Left ventricle myocardium inferior (tissue), 1 donor: ENCODE measurements at regions not wholly inside any gene's neighbourhood (a gene's known extent, or its start where the extent isn't known, plus 50 kb on each side); places are given as distances from the start of the nearest gene placed in this dataset.
"Not testable (repeated sequence)": the region's sequence is repeated elsewhere in the genome, so short reads cannot be mapped to it uniquely, and the experiment has no call there.

ENCODE experiments used
- DNase-seq: peaks from one replicate; pipeline ENCODE4 v3.0.0-alpha.2; 2020
- H3K27ac ChIP-seq: fragments of 200-600 bp; replicated peaks from 2 replicates; pipeline ENCODE4 v1.8.0; 2021
- H3K27me3 ChIP-seq: fragments of 200-600 bp; 2 replicates; pipeline ENCODE4 v1.8.0; 2021; ENCODE audit warnings: low read depth
- H3K36me3 ChIP-seq: fragments of 200-600 bp; 2 replicates; pipeline ENCODE4 v1.8.0; 2021
- H3K4me1 ChIP-seq: fragments of 200-600 bp; 2 replicates; pipeline ENCODE4 v1.8.0; 2021
- H3K4me3 ChIP-seq: fragments of 200-600 bp; 2 replicates; pipeline ENCODE4 v1.8.0; 2021; ENCODE audit warnings: mild to moderate bottlenecking, moderate library complexity
- H3K9me3 ChIP-seq: fragments of 200-600 bp; replicated peaks from 2 replicates; pipeline ENCODE4 v1.8.0; 2021
- intact Hi-C: fragments of 100-400 bp; cut with micrococcal nuclease; formaldehyde crosslinking; loops from one replicate; pipeline ENCODE4 v1.11.0; 2022
- donor health status: DM: no; HTN: yes; CAD: no; lungs with severe emphysema.

- H3K4me1 ChIP-seq, intact Hi-C loops, H3K36me3 ChIP-seq, DNase-seq, H3K4me3 ChIP-seq, H3K9me3 ChIP-seq, H3K27me3 ChIP-seq, H3K27ac ChIP-seq: not testable (repeated sequence)
These were observed 53.0 kb upstream of the C1QTNF3 start for GRCh38 chr5:34096033-34096432.

DNA sequence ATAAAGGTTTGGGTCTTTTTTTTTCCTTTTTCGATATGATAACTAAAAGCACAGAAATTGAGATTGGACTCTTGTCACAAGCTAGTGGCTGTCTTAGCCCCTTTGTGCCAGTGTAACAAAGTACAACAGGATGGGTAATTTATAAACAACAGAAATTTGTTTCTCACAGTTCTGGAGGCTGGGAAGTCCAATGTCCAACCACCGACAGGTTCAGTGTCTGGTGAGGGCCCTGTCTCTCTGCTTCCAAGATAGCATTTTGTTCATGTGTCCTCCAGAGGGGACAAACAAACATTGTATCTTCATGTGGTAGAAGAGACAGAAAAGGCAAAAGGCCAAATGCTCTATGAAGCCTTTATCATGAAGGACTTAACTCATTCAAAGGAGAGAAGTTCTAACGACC, 56.9 kb upstream of the C1QTNF3 start:
- H3K4me3 ChIP-seq, H3K27me3 ChIP-seq, H3K27ac ChIP-seq, DNase-seq, H3K9me3 ChIP-seq, H3K36me3 ChIP-seq, intact Hi-C loops, H3K4me1 ChIP-seq: not testable (repeated sequence)

DNA sequence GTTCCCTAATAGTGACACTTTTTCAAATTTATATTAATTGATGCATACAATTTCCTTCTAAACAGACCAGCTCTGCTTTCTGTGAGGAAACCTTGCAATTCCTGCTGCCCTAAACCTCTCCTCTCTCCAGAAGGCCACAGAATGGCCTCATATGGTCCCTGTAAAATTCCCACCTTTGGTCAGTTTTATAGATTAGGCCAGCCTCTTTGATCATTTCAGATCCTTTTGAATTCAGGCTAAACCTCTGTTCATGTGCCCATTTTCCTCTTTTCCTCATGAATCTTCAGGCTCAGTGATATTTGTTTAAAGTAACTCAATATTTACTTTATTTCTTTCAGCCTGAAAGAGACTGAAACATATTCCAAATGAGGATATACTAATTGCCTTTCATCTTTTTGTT, 58.6 kb upstream of the C1QTNF3 start:
- intact Hi-C loops, H3K4me1 ChIP-seq, H3K4me3 ChIP-seq, H3K27me3 ChIP-seq, DNase-seq, H3K9me3 ChIP-seq, H3K27ac ChIP-seq, H3K36me3 ChIP-seq: not testable (repeated sequence)

- DNase-seq, H3K27me3 ChIP-seq, intact Hi-C loops, H3K27ac ChIP-seq, H3K9me3 ChIP-seq, H3K4me3 ChIP-seq, H3K4me1 ChIP-seq, H3K36me3 ChIP-seq: not testable (repeated sequence)
These were observed 65.9 kb upstream of the C1QTNF3 start for GRCh38 chr5:34108897-34109296.

GRCh38 chr5:34124280-34124679, 81.3 kb upstream of the C1QTNF3 start:
- intact Hi-C loops, H3K4me3 ChIP-seq, H3K4me1 ChIP-seq, H3K27ac ChIP-seq, H3K36me3 ChIP-seq, H3K27me3 ChIP-seq, DNase-seq, H3K9me3 ChIP-seq: not testable (repeated sequence)

GRCh38 chr5:34125354-34125753, 82.3 kb upstream of the C1QTNF3 start:
- H3K27ac ChIP-seq, H3K4me3 ChIP-seq, H3K9me3 ChIP-seq, DNase-seq, intact Hi-C loops, H3K4me1 ChIP-seq, H3K36me3 ChIP-seq, H3K27me3 ChIP-seq: not testable (repeated sequence)

- H3K27me3 ChIP-seq, intact Hi-C loops, H3K9me3 ChIP-seq: not testable (repeated sequence)
These were observed 83.7 kb upstream of the C1QTNF3 start for GRCh38 chr5:34126741-34127140.

GRCh38 chr5:34127818-34128217, 84.8 kb upstream of the C1QTNF3 start:
- H3K27me3 ChIP-seq, DNase-seq, H3K4me1 ChIP-seq, H3K9me3 ChIP-seq, H3K27ac ChIP-seq, H3K4me3 ChIP-seq, H3K36me3 ChIP-seq, intact Hi-C loops: not testable (repeated sequence)

More at GRCh38 chr5:34126741-34127140, 83.7 kb upstream of the C1QTNF3 start:
- H3K4me3 ChIP-seq, DNase-seq, H3K4me1 ChIP-seq, H3K27ac ChIP-seq, H3K36me3 ChIP-seq: not testable (repeated sequence)

GRCh38 chr5:34128890-34129289, 85.9 kb upstream of the C1QTNF3 start:
- DNase-seq, H3K27me3 ChIP-seq, intact Hi-C loops, H3K9me3 ChIP-seq, H3K36me3 ChIP-seq, H3K4me1 ChIP-seq, H3K27ac ChIP-seq, H3K4me3 ChIP-seq: not testable (repeated sequence)

DNA sequence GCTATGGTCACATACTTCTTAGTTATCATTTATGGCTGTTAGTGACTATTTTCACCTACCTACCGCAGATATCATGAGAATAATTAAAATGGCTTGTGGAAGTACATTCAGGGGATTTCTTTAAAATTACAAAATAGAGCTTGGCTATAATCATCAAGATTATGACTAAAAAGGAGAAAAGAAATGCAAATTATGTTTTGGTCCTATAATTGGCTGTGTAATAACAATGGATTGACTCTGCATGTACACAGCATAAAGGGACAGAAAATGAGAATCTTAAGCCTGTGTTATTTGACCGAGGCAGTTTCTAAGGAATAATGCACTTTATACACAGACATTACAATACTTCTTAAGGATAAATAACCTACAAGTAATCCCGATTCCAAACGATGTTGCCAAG, 112.0 kb upstream of the C1QTNF3 start:
- H3K27me3 ChIP-seq, H3K27ac ChIP-seq, intact Hi-C loops, H3K9me3 ChIP-seq, DNase-seq, H3K4me3 ChIP-seq, H3K4me1 ChIP-seq, H3K36me3 ChIP-seq: not testable (repeated sequence)

- DNase-seq, H3K4me3 ChIP-seq, intact Hi-C loops, H3K36me3 ChIP-seq, H3K27ac ChIP-seq, H3K27me3 ChIP-seq, H3K9me3 ChIP-seq, H3K4me1 ChIP-seq: not testable (repeated sequence)
These were observed 113.8 kb upstream of the C1QTNF3 start for GRCh38 chr5:34156703-34157414.

- H3K4me3 ChIP-seq, H3K9me3 ChIP-seq, H3K36me3 ChIP-seq, H3K27ac ChIP-seq, H3K27me3 ChIP-seq, DNase-seq, intact Hi-C loops, H3K4me1 ChIP-seq: not testable (repeated sequence)
These were observed 117.9 kb upstream of the C1QTNF3 start for GRCh38 chr5:34160904-34161303.

GRCh38 chr5:34171398-34171797, 128.4 kb upstream of the C1QTNF3 start:
- H3K27ac ChIP-seq, H3K36me3 ChIP-seq, intact Hi-C loops, H3K9me3 ChIP-seq, H3K4me1 ChIP-seq, H3K4me3 ChIP-seq, H3K27me3 ChIP-seq, DNase-seq: not testable (repeated sequence)

GRCh38 chr5:34179453-34180190, 136.6 kb upstream of the C1QTNF3 start:
- H3K36me3 ChIP-seq, result peaks cover 31% of the 10 kb centered on the region
- DNase-seq, H3K27ac ChIP-seq, H3K27me3 ChIP-seq, H3K4me1 ChIP-seq, intact Hi-C loops, H3K9me3 ChIP-seq, H3K4me3 ChIP-seq: not testable (repeated sequence)
